ENCODE measurements at regions not wholly inside any gene's neighbourhood (a gene's known extent, or its start where the extent isn't known, plus 50 kb on each side); places are given as distances from the start of the nearest gene placed in this dataset.

DNA sequence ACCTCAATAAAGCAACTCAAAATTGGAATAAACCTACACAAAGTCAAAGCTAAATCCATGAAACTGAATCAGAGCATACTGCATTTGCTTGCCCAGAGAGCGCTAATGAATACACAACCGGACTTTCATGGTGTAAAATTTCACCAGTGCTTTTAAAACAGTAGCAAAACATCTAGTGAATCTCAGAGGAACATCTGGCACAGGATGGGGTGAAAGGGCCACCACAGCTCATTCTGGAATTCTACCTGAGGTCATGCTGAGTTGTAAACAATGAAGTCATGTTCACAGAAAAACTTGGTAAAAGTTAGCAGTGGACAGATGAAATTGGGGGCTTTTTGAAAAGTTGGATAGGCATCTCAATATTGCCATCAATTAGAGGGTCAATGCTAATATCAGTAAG lies 125.6 kb upstream of the STXBP5 start:
- no peak for DNase-seq (ENCODE audit: low read depth)

DNA sequence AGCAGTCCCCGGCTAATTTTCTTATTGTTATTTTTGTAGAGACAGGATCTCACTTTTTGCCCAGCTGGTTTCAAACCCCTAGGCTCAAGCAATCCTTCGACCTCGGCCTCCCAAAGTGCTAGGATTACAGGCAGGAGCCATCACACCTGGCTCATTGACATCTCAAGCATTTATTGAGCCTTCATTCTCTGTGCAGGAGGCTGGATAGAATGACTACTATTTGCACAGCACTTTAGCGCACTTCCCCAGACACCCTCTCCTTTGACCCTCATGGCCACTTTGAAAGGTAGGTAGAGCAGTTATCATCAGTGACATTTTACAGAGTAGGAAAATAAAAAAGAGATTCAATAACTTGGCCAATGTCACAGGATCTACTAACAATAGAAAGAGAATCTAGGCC lies 124.0 kb upstream of the STXBP5 start:
- no peak for DNase-seq (ENCODE audit: low read depth)

DNA sequence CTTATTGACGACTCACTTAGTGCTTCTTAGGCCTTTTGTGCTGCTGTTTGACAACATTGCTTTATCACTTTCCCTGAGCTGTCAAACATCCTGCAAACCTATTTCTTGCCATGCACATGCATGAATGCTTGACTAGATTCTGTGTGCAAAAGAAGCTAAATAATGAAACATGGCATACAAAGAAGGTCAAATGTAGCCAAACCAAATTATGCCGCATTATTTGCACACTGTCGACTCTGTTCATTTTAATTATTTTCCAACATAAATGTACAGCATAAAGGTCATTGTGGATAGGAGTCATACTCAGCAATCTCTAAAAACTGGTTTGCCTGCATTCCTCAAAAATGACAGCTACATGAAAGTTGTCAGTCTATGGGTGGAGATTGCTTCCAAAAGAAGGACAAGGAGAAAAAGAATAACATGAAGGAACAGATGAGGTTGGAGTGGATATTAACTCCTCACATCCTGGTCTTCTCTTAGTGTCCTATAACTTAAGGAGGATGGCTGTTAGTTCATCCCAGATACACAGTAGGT lies 123.1 kb upstream of the STXBP5 start:
- DNase-seq (ENCODE audit: low read depth): no peak

DNA sequence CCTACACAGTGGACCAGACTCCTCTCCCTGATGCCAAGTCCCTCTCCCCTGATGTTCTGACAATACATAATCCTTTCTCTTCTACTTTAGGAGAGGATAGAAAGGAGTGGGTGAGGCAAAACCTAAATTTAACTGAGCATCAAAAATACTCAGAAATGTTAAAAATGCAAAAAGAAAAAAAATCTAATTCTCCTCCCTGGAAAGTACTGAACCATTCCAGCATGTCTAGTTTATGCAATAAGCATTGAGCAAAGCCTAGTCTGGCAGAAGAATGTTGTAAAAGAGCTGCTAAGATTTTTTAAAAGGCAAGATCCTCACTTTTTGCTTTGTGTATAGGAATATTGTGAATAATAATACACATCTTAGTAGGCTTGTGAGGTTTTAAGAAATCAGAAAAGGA lies 116.6 kb upstream of the STXBP5 start:
- no peak for DNase-seq (ENCODE audit: low read depth)

DNA sequence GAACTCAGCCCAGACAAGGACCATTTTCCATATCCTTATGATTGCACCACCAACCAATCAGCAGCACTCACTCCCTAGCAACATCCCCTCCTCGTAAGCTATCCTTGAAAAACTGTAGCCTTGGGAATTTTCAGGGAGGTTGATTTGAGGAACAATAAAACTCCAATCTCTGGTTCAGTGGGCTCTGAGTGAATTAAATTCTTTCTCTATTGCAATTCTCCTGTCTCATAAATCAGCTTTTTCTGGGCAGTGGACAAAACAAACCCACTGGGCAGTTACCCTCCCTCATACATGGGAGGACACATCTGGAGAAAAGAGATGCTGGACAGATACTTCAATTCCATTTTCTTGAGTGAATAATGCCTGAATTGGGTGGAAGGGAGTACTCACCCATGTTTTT lies 115.4 kb upstream of the STXBP5 start:
- no peak for DNase-seq (ENCODE audit: low read depth)

DNA sequence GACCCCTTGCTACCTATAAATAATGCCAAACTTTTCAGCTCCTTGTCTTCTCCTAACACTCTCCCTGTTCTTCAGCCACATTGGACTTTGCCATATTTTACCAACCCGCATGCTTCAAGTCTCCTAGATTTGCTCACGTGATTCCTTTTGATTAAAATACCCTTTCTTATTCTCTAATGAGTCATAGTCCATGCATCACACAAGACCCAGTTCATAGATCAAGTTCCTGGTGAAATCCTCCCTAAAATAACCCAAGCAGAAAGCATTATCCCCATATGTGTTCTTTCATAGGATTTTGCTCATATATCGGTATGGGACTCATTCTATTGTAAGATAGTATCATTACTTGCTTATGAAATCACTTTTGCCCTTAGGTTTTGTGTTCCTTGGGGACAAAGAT lies 108.9 kb upstream of the STXBP5 start:
- DNase-seq (ENCODE audit: low read depth): no peak

DNA sequence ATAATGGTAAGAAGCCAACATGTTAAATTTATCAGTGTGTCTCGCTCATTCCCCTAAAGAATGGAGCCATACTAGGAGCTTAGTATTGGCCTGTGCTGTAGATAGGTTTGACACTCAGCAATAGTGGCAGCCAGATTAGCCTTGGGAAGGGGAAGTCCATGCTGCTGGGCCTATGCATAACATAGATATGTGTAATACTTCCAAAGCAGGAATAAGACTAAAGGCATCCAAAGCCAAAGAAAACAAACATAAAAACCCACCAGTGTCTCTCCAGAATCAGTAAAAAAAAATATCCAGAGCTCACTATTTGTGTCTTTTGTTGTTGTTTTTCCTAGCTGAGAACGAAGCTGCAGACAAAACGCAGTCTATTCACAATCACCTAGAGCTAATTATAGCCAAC lies 104.2 kb upstream of the STXBP5 start:
- peak; percentile 20 for DNase-seq (ENCODE audit: low read depth)

DNA sequence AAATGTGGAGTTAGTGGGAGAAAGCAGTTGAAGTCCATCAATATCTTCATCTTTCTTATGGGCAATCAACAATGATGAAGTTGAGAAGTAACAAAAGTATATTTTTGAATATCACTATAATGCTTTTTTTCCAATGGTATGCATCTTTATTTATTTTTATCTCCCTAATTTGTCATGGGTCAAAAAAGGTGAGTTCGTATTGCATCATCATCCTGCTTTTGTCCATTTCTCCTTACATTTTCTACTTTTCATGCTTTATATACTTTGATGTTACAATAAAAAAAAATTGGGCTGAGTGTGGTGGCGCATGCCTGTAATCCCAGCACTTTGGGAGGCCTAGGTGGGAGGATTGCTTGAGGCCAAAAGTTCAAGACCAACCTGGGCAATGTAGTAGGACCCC lies 101.2 kb upstream of the STXBP5 start:
- no peak for DNase-seq (ENCODE audit: low read depth)

DNA sequence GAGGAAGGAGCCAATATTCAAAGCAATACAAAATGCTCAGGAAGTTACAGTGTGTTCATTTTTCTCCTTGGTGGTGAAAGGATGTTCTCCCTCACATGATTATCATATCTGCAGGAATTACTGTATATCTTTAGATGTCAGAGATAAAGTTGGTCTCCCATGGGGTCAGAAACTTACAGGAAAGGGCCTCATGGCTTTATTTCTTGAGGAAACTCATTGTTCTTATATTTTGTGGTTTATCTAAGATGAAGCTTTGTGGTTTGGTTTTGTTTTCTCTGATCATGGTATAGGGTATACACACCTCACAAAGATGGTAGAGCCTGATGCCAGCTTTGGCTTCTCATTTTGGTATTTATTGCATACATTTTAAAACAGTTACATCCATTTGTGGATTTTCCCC lies 100.5 kb upstream of the STXBP5 start:
- DNase-seq (ENCODE audit: low read depth): no peak

DNA sequence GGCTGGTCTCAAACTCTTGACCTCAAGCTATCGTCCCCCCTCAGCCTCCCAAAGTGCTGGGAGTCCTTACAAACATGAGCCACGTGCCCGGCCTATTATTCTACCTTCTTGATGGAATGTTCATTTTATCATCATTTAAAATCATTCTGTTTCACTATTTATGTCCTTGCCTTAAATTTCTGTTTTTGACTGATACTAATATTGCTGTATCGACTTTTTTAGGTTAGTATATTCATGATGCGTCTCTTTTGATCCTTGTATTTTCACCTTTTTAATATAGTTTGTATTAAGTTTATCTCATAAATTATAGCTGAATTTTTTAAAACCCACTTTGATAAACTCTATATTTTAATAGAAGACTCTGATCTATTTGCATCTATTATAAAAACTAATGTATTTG lies 98.4 kb upstream of the STXBP5 start:
- DNase-seq (ENCODE audit: low read depth): no peak

DNA sequence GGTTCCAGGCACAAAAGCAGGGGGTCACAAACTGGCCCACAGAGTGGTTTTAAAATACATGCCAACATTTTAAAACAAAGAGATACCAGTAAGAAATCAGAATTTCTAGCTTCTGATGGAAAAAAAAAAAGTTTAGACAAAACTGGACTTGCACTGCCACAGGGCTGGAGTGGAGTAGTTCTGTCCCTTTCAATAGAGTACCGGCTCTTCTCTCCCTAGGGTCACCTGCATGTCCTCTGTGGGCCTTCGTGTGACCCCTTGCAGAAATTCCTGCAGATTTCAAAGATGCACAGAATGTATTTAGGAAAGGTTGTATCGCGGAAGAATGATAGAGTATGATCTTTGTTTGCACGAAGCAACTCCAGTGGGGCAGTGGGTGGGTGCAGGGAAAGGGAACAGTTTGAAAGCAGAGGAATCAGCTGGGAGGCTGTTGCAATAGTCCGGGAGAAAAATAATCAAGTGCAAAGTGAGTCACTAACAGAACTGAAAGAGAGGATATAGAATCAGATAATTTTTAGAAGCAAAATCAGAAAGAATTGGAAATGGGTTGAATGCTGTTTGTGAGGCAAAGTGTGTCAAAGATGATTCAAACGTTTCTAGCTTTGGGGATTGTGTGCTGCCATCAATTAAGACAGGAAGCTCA lies 97.3 kb upstream of the STXBP5 start:
- DNase-seq (ENCODE audit: low read depth): no peak

DNA sequence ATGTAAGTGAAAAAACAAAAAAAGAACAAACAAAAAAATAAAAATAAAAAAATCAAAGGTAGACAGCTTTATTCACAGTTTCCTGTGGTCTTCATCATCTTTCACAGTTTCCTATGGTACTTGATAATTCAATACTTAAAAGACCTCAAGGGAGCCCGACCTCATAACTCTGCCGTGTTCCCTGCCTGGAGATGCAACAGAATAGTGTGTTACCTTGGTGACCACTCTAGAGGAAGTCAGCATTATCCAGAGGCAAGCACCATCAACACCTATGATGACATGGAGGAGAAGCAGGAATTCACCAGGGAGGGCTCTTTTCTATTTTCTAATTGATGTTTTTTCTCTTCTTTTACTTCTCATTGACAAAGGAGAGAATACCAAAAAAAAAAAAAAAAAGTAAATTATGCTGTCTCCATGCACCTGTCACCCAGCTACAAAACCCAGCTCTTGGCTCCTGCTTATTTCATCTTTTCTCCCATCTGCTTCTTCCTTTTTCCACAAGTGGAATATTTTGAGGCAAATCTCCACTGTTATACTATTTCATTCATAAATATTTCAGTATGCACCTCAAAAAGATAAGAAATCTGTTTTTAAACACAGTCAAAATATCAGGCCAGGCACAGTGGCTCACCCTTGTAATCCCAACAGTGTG lies 95.8 kb upstream of the STXBP5 start:
- DNase-seq (ENCODE audit: low read depth): no peak

DNA sequence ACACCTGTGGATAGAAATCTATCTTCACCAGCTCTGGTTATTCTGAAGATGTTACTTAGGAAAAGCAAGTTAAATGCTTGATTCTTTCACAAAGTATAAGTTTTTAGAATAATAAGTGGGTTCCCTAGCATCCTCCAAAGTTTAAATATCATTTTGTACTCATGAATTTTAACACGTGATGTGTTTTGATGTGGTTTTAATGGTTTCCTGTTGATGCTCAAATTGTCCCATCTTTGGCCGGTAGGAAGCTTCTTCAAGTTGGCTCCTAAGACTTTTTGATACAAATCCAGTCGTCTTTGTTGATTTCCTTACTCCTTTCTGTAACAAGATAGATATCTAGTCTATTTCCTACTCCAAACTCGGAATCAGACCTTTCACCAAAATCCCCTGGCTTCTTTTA lies 94.5 kb upstream of the STXBP5 start:
- DNase-seq (ENCODE audit: low read depth): no peak

DNA sequence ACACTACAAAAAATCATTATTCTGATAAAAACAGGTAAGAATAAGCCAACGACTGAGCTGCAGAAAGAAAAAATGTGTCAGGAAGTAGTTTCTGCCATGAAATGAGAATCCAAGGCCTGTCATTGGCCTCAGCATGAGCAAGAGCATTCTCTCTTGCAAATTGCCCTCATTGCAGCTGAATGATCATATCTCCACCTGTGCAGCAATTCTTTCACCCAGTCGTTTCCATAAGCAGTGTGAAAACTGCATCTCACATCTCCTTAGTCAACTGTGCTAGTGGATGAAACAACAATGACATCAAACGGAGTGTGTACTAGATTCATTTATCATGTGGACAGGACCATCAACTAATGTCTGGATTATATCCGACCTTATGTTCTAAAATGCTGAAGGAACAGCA lies 88.2 kb upstream of the STXBP5 start:
- no peak for DNase-seq (ENCODE audit: low read depth)

DNA sequence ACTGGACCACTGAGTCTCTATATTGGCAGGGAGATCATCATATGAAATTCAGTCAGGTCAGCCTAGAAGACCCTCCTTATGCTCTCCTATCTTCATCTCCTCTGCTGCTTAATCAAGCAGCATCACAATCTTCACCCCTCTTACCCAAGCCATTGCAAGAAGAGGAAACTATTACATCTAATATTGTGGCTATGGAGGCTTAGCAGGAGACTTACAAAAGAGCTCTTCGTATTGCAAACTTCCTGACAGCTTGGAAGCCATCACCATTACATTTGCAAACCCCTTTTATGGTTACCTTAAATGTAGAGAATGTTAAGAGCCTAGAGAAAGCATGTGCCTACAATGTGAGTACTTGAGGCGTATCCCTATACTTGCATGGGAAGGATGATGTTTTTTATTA lies 87.2 kb upstream of the STXBP5 start:
- DNase-seq (ENCODE audit: low read depth): no peak

DNA sequence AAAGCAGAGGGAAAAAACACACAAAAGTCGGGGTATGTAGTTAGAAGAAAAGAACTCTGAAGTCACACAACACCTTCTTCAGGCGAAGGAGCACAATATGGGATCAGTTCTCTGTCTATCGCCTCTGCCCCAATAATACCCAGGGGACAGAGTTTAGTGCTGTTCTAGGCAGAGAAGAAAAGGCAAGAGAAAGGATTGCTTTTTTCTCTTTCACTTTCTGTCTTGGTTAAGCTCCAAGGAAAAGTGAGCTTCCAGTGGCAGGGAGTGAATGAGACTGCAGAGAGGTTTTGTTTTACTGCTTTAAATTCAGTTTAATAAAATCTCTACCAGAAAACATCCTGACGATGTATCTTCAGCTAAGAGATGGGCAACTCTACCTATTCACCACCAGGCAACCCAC lies 86.6 kb upstream of the STXBP5 start:
- no peak for DNase-seq (ENCODE audit: low read depth)

DNA sequence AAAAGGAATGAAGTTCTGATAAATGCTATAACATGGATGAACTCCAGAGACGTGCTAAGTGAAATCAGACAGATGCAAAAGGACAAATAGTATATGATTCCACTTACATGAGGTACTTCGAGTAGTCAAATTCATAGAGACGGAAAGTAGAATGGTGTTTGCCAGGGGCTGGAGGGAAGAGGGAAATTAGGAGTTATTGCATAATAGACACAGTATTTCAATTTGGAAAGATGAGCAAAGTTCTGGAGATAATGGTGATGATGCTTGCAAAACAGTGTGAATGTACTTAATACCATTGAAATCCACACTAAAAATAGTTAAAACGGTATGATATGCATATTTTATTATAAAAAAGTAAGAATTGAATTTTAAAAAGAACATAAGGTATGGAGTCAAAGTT lies 84.9 kb upstream of the STXBP5 start:
- DNase-seq (ENCODE audit: low read depth): no peak

DNA sequence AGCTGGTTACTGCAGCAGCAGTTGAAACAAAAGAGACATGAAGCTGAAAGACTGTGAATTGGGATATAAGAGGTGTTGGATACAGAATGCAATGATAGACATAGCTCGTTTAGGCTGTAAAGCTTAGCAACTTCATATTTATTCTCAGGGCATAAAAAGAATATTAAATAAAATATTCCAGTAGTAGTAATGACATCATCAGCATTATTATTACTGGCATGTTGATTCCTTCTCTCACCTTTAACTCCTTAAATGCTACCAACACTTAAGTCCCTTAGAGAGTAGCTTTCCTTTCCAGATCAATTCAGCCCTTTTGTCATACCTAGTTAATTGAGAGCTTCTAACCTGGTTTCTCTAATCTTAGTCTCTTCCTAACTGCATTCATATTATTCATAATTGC lies 81.4 kb upstream of the STXBP5 start:
- DNase-seq (ENCODE audit: low read depth): no peak

DNA sequence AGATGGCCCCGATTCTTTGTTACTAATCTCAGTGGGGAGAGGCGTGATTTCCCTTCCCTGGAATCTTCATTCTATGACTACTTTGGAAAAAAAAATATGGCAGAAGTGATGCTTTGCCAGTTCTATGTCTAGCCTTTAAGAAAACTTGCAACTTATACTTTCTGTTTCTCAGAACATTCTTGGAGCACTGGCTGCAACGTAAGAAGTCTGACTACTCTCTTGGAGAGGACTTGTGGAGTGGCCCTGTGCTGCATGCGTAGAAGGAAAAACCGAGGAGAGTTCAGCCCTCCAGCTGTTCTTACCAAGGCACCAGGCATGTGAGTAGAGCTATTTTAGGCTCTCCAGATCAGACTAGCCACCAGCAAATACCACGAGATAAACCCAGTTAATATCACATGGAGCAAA lies 77.6 kb upstream of the STXBP5 start:
- DNase-seq (ENCODE audit: low read depth): no peak

DNA sequence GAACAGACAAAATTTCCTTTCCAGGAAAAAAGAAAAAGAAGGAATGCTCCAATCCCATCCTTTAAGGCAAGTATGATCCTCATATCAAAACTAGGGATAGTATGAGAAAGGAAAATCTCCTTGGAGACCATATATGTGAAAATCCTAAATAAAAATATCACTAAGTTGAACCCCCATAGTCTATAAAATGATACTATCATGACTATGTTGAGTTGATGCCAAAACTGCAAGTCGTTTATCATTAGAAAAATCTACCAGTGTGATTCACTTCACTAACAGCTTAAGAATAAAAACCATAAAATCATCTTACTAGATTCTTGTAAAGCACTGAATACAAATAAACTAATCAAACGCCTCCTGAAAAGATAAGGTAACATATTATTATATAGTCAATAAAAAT lies 76.6 kb upstream of the STXBP5 start:
- DNase-seq (ENCODE audit: low read depth): no peak

DNA sequence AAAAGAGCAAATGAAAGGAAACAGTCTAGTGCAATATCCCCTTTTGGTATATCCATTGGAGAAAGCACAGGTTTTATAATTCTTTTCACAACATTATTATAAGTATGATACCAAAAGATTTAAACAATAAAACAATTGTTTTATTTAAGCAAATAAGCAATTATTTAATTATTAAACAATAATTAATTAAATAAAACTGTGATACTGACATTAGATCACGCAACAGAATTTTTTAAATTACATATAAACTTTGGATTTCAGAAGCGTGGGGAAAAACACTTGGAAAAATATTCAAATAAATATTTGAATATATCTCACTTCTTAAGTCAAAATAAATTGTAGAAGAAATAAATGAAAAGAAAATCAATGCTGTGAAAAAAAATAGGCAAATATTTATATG lies 76.2 kb upstream of the STXBP5 start:
- DNase-seq (ENCODE audit: low read depth): no peak

DNA sequence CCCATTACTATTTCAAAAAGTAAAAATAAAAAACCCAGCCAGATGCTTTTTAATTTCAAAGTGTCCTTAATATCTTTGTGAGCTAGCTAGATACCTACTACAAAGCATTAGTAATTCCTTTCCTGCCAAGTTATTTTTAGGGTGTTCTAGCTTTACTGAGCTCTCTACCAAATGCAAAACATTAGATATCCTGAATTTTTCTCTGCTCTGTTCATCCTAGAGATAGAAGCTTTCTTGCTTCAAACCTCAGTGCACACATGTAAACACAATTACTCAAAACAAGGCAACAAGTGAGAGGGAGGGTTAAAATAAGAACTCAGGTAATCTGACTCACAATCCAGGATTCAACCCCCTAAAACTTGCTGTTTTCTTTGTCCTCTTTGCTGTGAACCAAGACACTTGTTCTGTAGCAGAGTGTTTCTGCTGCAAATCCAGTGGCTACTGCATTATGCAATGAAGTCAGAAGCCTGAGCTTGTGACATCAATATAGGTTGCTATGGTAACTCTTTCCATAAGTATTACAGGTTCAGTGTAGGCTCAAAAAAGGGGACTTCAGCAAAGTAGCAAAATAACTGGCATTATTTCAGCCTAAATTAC lies 72.6 kb upstream of the STXBP5 start:
- no peak for DNase-seq (ENCODE audit: low read depth)

DNA sequence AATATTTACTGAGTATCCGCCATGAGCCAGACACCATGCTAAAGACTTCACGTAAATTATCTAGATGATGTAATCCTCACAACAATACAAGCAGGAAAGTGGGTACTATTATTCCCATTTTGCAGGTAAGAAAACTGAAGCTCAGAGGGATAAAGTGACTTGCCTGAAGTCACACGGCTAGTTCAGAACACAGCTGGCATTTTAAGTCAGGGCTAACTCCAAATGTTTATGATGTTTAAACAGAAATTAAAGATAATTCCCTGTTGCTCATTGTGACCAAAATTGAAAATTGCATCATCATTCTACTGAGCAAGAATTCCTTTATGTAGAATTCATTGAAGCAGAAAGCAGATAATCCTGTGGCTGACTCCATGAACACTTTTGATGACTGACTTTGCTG lies 71.3 kb upstream of the STXBP5 start:
- DNase-seq (ENCODE audit: low read depth): no peak

DNA sequence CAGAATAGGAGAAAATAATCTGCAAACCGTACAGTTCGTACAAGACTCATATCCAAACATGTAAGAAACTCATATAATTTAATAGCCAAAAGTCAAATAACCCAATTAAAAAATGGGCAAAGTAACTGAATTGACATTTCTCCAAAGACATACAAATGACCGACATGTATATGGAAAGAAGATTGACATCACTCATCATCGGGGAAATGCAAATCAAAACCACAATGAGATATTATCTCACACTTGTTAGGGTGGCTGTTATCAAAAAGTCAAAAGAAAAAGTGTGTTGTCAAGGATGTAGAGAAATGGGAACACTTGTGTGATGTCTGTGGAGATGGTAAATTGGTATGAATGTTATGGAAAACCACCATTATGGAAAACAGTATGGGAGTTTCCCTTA lies 70.5 kb upstream of the STXBP5 start:
- no peak for DNase-seq (ENCODE audit: low read depth)
